H9 (cell line): ENCODE measurements at regions not wholly inside any gene's neighbourhood (a gene's known extent, or its start where the extent isn't known, plus 50 kb on each side); places are given as distances from the start of the nearest gene placed in this dataset.

Experiments
- DNase-seq: peaks from one replicate; pipeline ENCODE4 v3.0.0-alpha.2; 2017
- H2AFZ ChIP-seq: one replicate; pipeline ENCODE4 v1.6.1; 2013; ENCODE audit warnings: mild to moderate bottlenecking, low read length, control low read depth, moderate library complexity
- H2AK5ac ChIP-seq: 2 replicates; pipeline ENCODE4 v1.6.1; 2013; ENCODE audit warnings: low read length, control low read depth, mixed read lengths; ENCODE audit not compliant: insufficient read length
- H2BK120ac ChIP-seq: one replicate; pipeline ENCODE4 v1.6.1; 2013; ENCODE audit warnings: low read depth, mild to moderate bottlenecking, low read length, control low read depth, inconsistent platforms; ENCODE audit not compliant: poor library complexity, severe bottlenecking
- H2BK12ac ChIP-seq: 2 replicates; pipeline ENCODE4 v1.6.1; 2013; ENCODE audit warnings: low read length, control low read depth, mixed read lengths, low read depth; ENCODE audit not compliant: insufficient read length
- H2BK15ac ChIP-seq: 2 replicates; pipeline ENCODE4 v1.6.1; 2013; ENCODE audit warnings: low read depth, low read length, control low read depth
- H2BK20ac ChIP-seq: one replicate; pipeline ENCODE4 v1.6.1; 2013; ENCODE audit warnings: low read depth, mild to moderate bottlenecking, low read length, control low read depth, inconsistent platforms; ENCODE audit not compliant: poor library complexity, severe bottlenecking
- H2BK5ac ChIP-seq: 2 replicates; pipeline ENCODE4 v1.6.1; 2013; ENCODE audit warnings: low read length, control low read depth, mixed read lengths; ENCODE audit not compliant: insufficient read length
- H3K14ac ChIP-seq: 2 replicates; pipeline ENCODE4 v1.6.1; 2013; ENCODE audit warnings: low read length, control low read depth; ENCODE audit not compliant: insufficient read depth
- H3K18ac ChIP-seq: 2 replicates; pipeline ENCODE4 v1.6.1; 2013; ENCODE audit warnings: low read depth, mild to moderate bottlenecking, mixed read lengths, low read length, control low read depth; ENCODE audit not compliant: insufficient read length
- H3K23ac ChIP-seq: 2 replicates; pipeline ENCODE4 v1.6.1; 2013; ENCODE audit warnings: low read length, control low read depth, mixed read lengths, low read depth; ENCODE audit not compliant: insufficient read length
- H3K23me2 ChIP-seq: 2 replicates; pipeline ENCODE4 v1.6.1; 2013; ENCODE audit warnings: low read depth, mild to moderate bottlenecking, mixed read lengths, low read length, control low read depth; ENCODE audit not compliant: insufficient read length, poor library complexity, severe bottlenecking
- H3K27ac ChIP-seq: 2 replicates; pipeline ENCODE4 v1.5.1; 2013; ENCODE audit warnings: low read length, control low read depth, mixed read lengths, low read depth; ENCODE audit not compliant: insufficient read length
- H3K27me3 ChIP-seq: 2 replicates; pipeline ENCODE4 v1.6.1; 2013; ENCODE audit warnings: low read length, control low read depth, inconsistent platforms; ENCODE audit not compliant: insufficient read depth
- H3K4ac ChIP-seq: 2 replicates; pipeline ENCODE4 v1.6.1; 2013; ENCODE audit warnings: low read depth, mild to moderate bottlenecking, control low read depth, inconsistent platforms, low read length, moderate library complexity
- H3K4me1 ChIP-seq: 2 replicates; pipeline ENCODE4 v1.6.1; 2013; ENCODE audit warnings: low read length, control low read depth, inconsistent platforms; ENCODE audit not compliant: insufficient read depth
- H3K4me2 ChIP-seq: 2 replicates; pipeline ENCODE4 v1.6.1; 2013; ENCODE audit warnings: low read length, control low read depth, mixed read lengths; ENCODE audit not compliant: insufficient read length, insufficient read depth
- H3K56ac ChIP-seq: 2 replicates; pipeline ENCODE4 v1.6.1; 2013; ENCODE audit warnings: low read depth, mild to moderate bottlenecking, mixed read lengths, low read length, control low read depth; ENCODE audit not compliant: insufficient read length
- H3K79me1 ChIP-seq: 2 replicates; pipeline ENCODE4 v1.6.1; 2013; ENCODE audit warnings: low read depth, mild to moderate bottlenecking, moderate library complexity, low read length, control low read depth, inconsistent platforms; ENCODE audit not compliant: insufficient read depth, poor library complexity, severe bottlenecking
- H3K79me2 ChIP-seq: 2 replicates; pipeline ENCODE4 v1.6.1; 2013; ENCODE audit warnings: low read length, control low read depth, inconsistent platforms; ENCODE audit not compliant: insufficient read depth
- H3K9ac ChIP-seq: 2 replicates; pipeline ENCODE4 v1.6.1; 2013; ENCODE audit warnings: low read length, control low read depth, mixed read lengths; ENCODE audit not compliant: insufficient read length; ENCODE audit errors: extremely low read depth
- H3K9me3 ChIP-seq: one replicate; pipeline ENCODE4 v1.6.1; 2013; ENCODE audit warnings: low read depth, low read length, inconsistent platforms; ENCODE audit not compliant: control insufficient read depth
- H3T11ph ChIP-seq: one replicate; pipeline ENCODE4 v1.6.1; 2013; ENCODE audit warnings: mild to moderate bottlenecking, low read length, control low read depth, inconsistent platforms
- H4K20me1 ChIP-seq: one replicate; pipeline ENCODE4 v1.6.1; 2013; ENCODE audit not compliant: control insufficient read depth, insufficient read length, insufficient read depth
- H4K5ac ChIP-seq: 2 replicates; pipeline ENCODE4 v1.6.1; 2013; ENCODE audit warnings: low read depth, mild to moderate bottlenecking, mixed read lengths, low read length, control low read depth; ENCODE audit not compliant: insufficient read length
- H4K8ac ChIP-seq: replicated peaks from 2 replicates; pipeline ENCODE4 v1.6.1; 2013; ENCODE audit warnings: low read length, control low read depth, mixed read lengths, low read depth; ENCODE audit not compliant: insufficient read length
- H4K91ac ChIP-seq: 2 replicates; pipeline ENCODE4 v1.6.1; 2013; ENCODE audit warnings: low read depth, mild to moderate bottlenecking, moderate library complexity, mixed read lengths, low read length, control low read depth; ENCODE audit not compliant: insufficient read length
- H3K27ac Mint-ChIP-seq, 3 experiments: 2 replicates in 2 of 3; 3 replicates in 1 of 3; pipeline ENCODE4 v1.8.0; 2020 to 2021; ENCODE audit warnings: mixed read lengths in 3 of 3, mild to moderate bottlenecking in 1 of 3, moderate library complexity in 1 of 3
- H3K27me3 Mint-ChIP-seq: 2 replicates; pipeline ENCODE4 v1.8.0; 2021; ENCODE audit warnings: low read depth, mild to moderate bottlenecking, moderate library complexity, mixed read lengths
- H3K36me3 Mint-ChIP-seq, 3 experiments: 2 replicates in 2 of 3; 3 replicates in 1 of 3; pipeline ENCODE4 v1.8.0; 2020 to 2021; ENCODE audit warnings: low read depth in 3 of 3, mixed read lengths in 3 of 3; ENCODE audit not compliant: insufficient read depth in 1 of 3
- H3K4me1 Mint-ChIP-seq, 2 experiments: 2 replicates each; pipeline ENCODE4 v1.8.0; 2020; ENCODE audit warnings: mixed read lengths in 2 of 2
- H3K4me3 Mint-ChIP-seq, 2 experiments: 2 replicates in 1 of 2; 3 replicates in 1 of 2; pipeline ENCODE4 v1.8.0; 2020 to 2021; ENCODE audit warnings: mild to moderate bottlenecking in 2 of 2, mixed read lengths in 2 of 2, moderate library complexity in 1 of 2
- H3K9me3 Mint-ChIP-seq, 2 experiments: 2 replicates in 1 of 2; 3 replicates in 1 of 2; pipeline ENCODE4 v1.8.0; 2020; ENCODE audit warnings: mild to moderate bottlenecking in 2 of 2, mixed read lengths in 2 of 2, moderate library complexity in 1 of 2
- CTCF ChIP-seq: fragments of 200-600 bp; sonication (generic); conservative IDR thresholded peaks from 3 replicates; pipeline ENCODE4 v1.8.0; 2021; ENCODE audit warnings: antibody characterized with exemption, mild to moderate bottlenecking
- WGBS: extraction: QIAGEN DNeasy Blood & Tissue Kit; methylation state at CpG from one replicate; pipeline ENCODE4 v1.1.7; 2013; ENCODE audit warnings: missing lambda C conversion rate, low lambda C conversion rate, mixed read lengths; ENCODE audit not compliant: insufficient read length; ENCODE audit errors: extremely low coverage; 5-methylcytosine and 5-hydroxymethylcytosine counted together

- H3K9me3 Mint-ChIP-seq, result no peaks in the 10 kb centered on the region
- Histone ChIP-seq H3K27me3 (no peaks in the 10 kb centered on the region), H2BK20ac (no peak overlapping the region), H4K20me1 (no peaks in the 10 kb centered on the region), H4K5ac (no peak overlapping the region), H2BK15ac (no peak overlapping the region), H3K56ac (no peak overlapping the region), H2AFZ (no peak overlapping the region), H3T11ph (no peak overlapping the region), H3K79me1 (no peaks in the 10 kb centered on the region), H4K8ac (no peak overlapping the region), H2BK5ac (no peak overlapping the region), H3K9ac (no peak overlapping the region), H3K23ac (no peak overlapping the region), H3K4me1 (no peaks in the 10 kb centered on the region), H2BK12ac (no peak overlapping the region), H3K27ac (no peak overlapping the region), H3K23me2 (no peaks in the 10 kb centered on the region), H3K79me2 (no peaks in the 10 kb centered on the region), H3K4me2 (no peak overlapping the region), H2BK120ac (no peak overlapping the region), H2AK5ac (no peak overlapping the region), H3K4ac (no peak overlapping the region), H3K9me3 (no peaks in the 10 kb centered on the region), H4K91ac (no peak overlapping the region), H3K18ac (no peak overlapping the region), H3K14ac (no peak overlapping the region)
- DNase-seq, result no peak
- H3K27ac Mint-ChIP-seq, result peak overlapping the region in 1 of 3 experiments; percentile 27; a peak in 1 of 7 replicates
- H3K4me1 Mint-ChIP-seq, result 0 out of 4 replicates have a peak, but pooled peaks cover 0 to 3% of the 10 kb centered on the region in 2 experiments
- no peaks in the 10 kb centered on the region; the same call in 1 of the 2 replicates for H3K27me3 Mint-ChIP-seq
- H3K4me3 Mint-ChIP-seq, result no peak overlapping the region
- no peaks in the 10 kb centered on the region for H3K36me3 Mint-ChIP-seq
- WGBS, result no CpG with 5 or more reads among the region's 23 CpGs
- TF ChIP-seq CTCF, result no peak
Observed at GRCh38 chr22:49585461-49586243, 242.0 kb downstream of the BRD1 start.
